ENCODE measurements at regions not wholly inside any gene's neighbourhood (a gene's known extent, or its start where the extent isn't known, plus 50 kb on each side); places are given as distances from the start of the nearest gene placed in this dataset.

DNA sequence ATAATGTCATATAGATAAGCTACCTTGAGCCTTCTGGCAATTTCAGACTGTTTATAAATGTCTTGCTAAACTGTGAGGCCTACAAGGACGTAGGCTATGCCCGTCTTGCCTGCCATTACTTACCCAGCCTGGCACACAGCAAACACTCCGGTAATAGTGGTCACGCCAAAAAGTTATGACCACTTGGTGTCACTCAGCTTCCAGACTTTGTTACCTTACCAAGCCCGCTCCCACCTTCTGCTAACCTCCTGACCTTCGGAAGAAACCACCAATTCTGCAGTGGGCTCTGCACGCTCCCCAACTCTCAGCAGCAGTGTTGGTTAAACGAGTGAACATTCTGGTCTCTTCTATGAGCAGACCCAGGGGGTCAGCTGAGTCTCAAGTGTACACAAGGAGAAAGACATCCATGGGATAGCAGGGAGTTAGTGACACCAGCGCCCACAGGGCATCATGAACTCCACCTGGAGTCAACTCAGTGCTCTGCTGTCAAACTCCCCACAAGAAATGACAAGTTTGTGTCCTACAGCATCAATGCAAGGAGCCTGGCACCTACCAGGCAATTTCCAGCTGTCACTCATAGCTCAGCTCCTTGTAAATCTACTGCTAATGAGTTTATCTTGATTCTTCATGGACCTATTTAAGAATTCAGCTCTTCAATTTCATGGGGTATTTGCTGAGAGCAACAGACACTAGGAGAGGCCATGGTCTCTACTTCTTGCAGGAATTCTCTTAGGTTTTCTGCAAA is 119.9 kb downstream of the TTLL2 start:
- Histone ChIP-seq H3K9me3 (no peaks in the 10 kb centered on the region), H3K27ac (no peak overlapping the region), H3K36me3 (no peaks in the 10 kb centered on the region), H3K4me3 (no peak overlapping the region), H3K4me1 (peaks cover 6% of the 10 kb centered on the region), H3K27me3 (ENCODE audit: low read depth) (no peaks in the 10 kb centered on the region)
- intact Hi-C loops (cut with DNase I) = no loop called here
- ATAC-seq (no peak), DNase-seq (no peak)
- TF ChIP-seq, protein P1, sequence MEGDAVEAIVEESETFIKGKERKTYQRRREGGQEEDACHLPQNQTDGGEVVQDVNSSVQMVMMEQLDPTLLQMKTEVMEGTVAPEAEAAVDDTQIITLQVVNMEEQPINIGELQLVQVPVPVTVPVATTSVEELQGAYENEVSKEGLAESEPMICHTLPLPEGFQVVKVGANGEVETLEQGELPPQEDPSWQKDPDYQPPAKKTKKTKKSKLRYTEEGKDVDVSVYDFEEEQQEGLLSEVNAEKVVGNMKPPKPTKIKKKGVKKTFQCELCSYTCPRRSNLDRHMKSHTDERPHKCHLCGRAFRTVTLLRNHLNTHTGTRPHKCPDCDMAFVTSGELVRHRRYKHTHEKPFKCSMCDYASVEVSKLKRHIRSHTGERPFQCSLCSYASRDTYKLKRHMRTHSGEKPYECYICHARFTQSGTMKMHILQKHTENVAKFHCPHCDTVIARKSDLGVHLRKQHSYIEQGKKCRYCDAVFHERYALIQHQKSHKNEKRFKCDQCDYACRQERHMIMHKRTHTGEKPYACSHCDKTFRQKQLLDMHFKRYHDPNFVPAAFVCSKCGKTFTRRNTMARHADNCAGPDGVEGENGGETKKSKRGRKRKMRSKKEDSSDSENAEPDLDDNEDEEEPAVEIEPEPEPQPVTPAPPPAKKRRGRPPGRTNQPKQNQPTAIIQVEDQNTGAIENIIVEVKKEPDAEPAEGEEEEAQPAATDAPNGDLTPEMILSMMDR (IDR thresholded peaks at IDR 0.05) = no peak

DNA sequence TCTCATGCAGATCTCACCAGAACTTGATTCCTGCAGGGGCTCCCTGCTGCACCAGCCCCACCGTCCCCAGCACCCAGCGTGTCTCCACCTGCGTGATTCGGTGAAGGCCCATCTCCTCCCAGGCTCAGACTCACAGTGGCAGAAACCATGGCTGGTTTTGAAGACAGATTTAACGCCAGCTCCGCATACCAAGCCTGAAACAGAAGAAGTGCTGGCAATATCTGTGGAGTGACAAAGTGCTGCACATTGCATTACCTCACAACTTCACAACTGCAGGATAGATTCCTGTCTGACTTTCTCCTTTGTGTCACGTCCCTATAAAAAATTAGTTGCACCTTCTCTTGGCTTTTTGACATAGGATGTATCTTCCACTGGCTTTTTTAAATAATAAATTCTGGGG is 120.7 kb downstream of the TTLL2 start:
- TF ChIP-seq, protein P1 (IDR thresholded peaks at IDR 0.05) = no peak
- intact Hi-C loops (cut with DNase I) = no loop called here
- no peak for ATAC-seq

DNA sequence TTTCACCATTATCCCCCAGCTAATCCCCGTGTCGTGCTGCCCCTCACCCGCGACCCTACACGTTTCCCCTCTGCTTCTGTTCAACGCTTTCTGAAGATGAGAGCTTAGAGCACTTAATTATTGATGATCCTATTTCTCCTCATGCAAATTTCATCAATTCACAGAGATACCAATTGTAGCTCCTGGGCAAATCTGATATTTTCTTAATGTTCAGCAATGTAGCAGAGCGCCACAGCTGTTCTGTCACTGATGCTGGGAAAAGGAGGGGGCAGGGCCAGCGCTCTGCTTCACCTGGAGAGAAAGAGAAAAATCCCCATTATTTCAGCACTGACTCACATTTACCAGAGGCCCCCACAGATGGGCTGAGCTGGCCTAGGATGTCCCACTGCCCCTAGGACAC is 121.2 kb downstream of the TTLL2 start:
- Histone ChIP-seq H3K4me1 (peaks cover 6% of the 10 kb centered on the region), H3K27me3 (ENCODE audit: low read depth) (no peaks in the 10 kb centered on the region), H3K4me3 (no peak overlapping the region), H3K36me3 (no peaks in the 10 kb centered on the region), H3K27ac (no peak overlapping the region), H3K9me3 (no peaks in the 10 kb centered on the region)
- DNase-seq (no peak), ATAC-seq (no peak)
- intact Hi-C loops (cut with DNase I) = no loop called here
- TF ChIP-seq, protein P1 (IDR thresholded peaks at IDR 0.05) = no peak

More for the DNA sequence above, 120.7 kb downstream of the TTLL2 start:
- Histone ChIP-seq H3K27me3 (ENCODE audit: low read depth) (no peaks in the 10 kb centered on the region), H3K36me3 (no peaks in the 10 kb centered on the region), H3K4me1 (peaks cover 6% of the 10 kb centered on the region), H3K27ac (no peak overlapping the region), H3K4me3 (no peak overlapping the region), H3K9me3 (no peaks in the 10 kb centered on the region)
- no peak for DNase-seq

DNA sequence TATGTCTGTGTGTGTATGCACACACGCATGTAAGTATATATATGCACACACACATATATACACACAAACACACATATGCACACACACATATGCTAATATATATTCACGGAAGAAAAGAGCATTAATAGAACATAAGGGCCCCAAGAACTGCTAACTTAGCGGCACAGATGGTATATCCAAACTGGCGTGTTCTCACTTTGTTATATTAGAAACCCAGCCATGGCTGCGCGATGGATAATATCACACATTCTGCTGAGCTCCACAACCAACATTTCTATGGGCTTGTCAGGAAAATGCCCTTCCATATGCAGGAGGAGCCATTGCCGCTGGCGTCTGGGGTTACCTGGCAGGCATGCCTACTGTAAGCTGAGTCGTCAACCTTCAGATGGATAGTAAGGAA is 122.1 kb downstream of the TTLL2 start:
- intact Hi-C loops (cut with DNase I) = no loop called here
- Histone ChIP-seq H3K9me3 (no peaks in the 10 kb centered on the region), H3K4me1 (peaks cover under 1% of the 10 kb centered on the region), H3K36me3 (no peaks in the 10 kb centered on the region), H3K27ac (no peak overlapping the region), H3K27me3 (ENCODE audit: low read depth) (no peaks in the 10 kb centered on the region), H3K4me3 (no peak overlapping the region)
- no peak for ATAC-seq
- DNase-seq = no peak
- TF ChIP-seq, protein P1 (IDR thresholded peaks at IDR 0.05) = no peak

DNA sequence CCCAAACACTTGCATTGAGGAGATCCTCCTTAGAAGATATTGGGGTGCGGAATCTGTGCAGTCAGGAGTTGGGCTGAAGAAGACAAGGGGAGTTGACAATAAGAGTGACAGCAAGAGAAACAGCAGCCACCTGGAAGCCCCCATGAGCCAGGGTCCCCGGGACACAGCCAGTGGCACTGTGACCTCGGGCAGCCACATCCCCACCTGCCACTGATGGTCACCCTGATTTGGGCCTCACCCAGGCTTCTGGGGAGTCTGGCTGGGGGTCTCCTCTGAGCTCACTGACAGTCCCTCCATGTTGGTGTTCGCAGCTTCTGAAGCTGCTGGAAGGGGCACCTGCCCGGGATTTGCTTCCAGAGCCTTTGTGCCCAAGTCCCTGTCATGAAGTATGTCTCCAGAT is 123.5 kb downstream of the TTLL2 start:
- no peaks in the 10 kb centered on the region for H3K4me1 ChIP-seq
- ATAC-seq (no peak), DNase-seq (no peak)
- H3K27me3 ChIP-seq (ENCODE audit: low read depth) = no peaks in the 10 kb centered on the region
- H3K27ac ChIP-seq = no peak overlapping the region
- no peaks in the 10 kb centered on the region for H3K9me3 ChIP-seq
- H3K4me3 ChIP-seq = no peak overlapping the region
- TF ChIP-seq, protein P1 (IDR thresholded peaks at IDR 0.05) = no peak
- intact Hi-C loops (cut with DNase I) = no loop called here
- no peaks in the 10 kb centered on the region for H3K36me3 ChIP-seq
